ENCODE measurements at regions not wholly inside any gene's neighbourhood (a gene's known extent, or its start where the extent isn't known, plus 50 kb on each side); places are given as distances from the start of the nearest gene placed in this dataset.

GRCh38 chr1:56072310-56072709, 507.1 kb downstream of the PLPP3 start (continued):
- TF ChIP-seq, protein P1, sequence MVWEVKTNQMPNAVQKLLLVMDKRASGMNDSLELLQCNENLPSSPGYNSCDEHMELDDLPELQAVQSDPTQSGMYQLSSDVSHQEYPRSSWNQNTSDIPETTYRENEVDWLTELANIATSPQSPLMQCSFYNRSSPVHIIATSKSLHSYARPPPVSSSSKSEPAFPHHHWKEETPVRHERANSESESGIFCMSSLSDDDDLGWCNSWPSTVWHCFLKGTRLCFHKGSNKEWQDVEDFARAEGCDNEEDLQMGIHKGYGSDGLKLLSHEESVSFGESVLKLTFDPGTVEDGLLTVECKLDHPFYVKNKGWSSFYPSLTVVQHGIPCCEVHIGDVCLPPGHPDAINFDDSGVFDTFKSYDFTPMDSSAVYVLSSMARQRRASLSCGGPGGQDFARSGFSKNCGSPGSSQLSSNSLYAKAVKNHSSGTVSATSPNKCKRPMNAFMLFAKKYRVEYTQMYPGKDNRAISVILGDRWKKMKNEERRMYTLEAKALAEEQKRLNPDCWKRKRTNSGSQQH (CRISPR knock-in tag; IDR thresholded peaks at IDR 0.05; ENCODE audit: low read depth), result no peak
- no peak for TF ChIP-seq FOXP1 (IDR thresholded peaks at IDR 0.05)
- no peak for TF ChIP-seq FOXP1 (CRISPR knock-in tag; IDR thresholded peaks at IDR 0.05)

- 36% methylated on average over 3 of the region's 3 CpGs for WGBS (ENCODE audit: low lambda C conversion rate)
These were observed 508.0 kb downstream of the PLPP3 start for GRCh38 chr1:56071351-56071750.

DNA sequence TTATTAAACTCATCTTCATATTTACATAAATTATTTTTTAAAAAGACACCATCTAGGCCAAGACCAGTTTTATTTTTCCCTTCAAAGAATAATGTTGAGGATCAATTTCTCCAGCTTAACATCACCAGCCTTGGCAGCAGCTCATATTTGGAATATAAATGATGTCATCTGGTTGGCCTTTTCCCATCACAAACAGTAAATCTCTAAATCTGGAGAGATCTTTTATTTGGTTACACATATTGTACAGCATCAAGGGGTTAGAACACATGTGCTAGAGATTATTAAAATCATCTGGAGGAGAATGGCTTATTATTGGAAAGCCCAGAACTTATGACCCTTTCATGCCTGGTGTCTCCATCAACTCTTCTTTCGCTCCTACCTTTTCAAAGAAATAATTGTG, 508.8 kb downstream of the PLPP3 start:
- no peak overlapping the region for H3K27ac ChIP-seq (ENCODE audit: extremely low read length, insufficient read depth, low read length)
- no peaks in the 10 kb centered on the region for H3K4me1 ChIP-seq (ENCODE audit: insufficient read depth, low read length)
- TF ChIP-seq SP2 (CRISPR knock-in tag; IDR thresholded peaks at IDR 0.05), result no peak
- TF ChIP-seq BRCA1 (CRISPR knock-in tag; IDR thresholded peaks at IDR 0.05), result no peak
- TF ChIP-seq ATF7 (IDR thresholded peaks at IDR 0.05), result peak; percentile 62
- TF ChIP-seq ATF7 (CRISPR knock-in tag; IDR thresholded peaks at IDR 0.05), result no peak
- no peak overlapping the region for H2AFZ ChIP-seq (ENCODE audit: low read length)
- H3K4me2 ChIP-seq (ENCODE audit: low read depth, low read length), result no peak overlapping the region
- POLR2A ChIA-PET, result no interaction called here
- ATAC-seq (no peak), DNase-seq (ENCODE audit: low spot score) (no peak), FAIRE-seq (no peak)
- H3K27me3 ChIP-seq (ENCODE audit: control insufficient read depth in 1 of 2, insufficient read depth in 2 of 2, low read length in 2 of 2), result no peaks in the 10 kb centered on the region
- no TSS peak for BruUV-seq (replicated peaks)
- no peaks in the 10 kb centered on the region for H3K79me2 ChIP-seq (ENCODE audit: insufficient read depth, low read length)
- no peak overlapping the region for H3K9ac ChIP-seq (ENCODE audit: insufficient read depth, low read depth, low read length)
- intact Hi-C loops (cut with micrococcal nuclease; ENCODE audit: unreplicated experiment) (no loop called here), in situ Hi-C loops (cut with HindIII; ENCODE audit: extremely low pct_ligation_motif_present, low pct_unique_long_range_greater_than_20kb) (no loop called here)
- no peaks in the 10 kb centered on the region for H3K9me3 ChIP-seq (ENCODE audit: low read length)
- CTCF ChIA-PET (ENCODE audit: low intra/inter-chr PET ratio, low total read pairs), result no interaction called here
- no peak overlapping the region for H3K4me3 ChIP-seq (replicated peaks in 1 of 3; ENCODE audit: insufficient read depth in 1 of 3, low read depth in 2 of 3, low read length in 3 of 3)
- H3K36me3 ChIP-seq (replicated peaks in 1 of 2; ENCODE audit: control insufficient read depth in 1 of 2, insufficient read depth in 2 of 2, low read length in 2 of 2), result no peaks in the 10 kb centered on the region
- no peaks in the 10 kb centered on the region for H4K20me1 ChIP-seq (ENCODE audit: insufficient read depth, low read length)
- 35% methylated on average over 1 of the region's 1 CpG for WGBS (ENCODE audit: low lambda C conversion rate)

More at GRCh38 chr1:56071351-56071750, 508.0 kb downstream of the PLPP3 start:
- Histone ChIP-seq H3K4me2 (ENCODE audit: low read depth, low read length) (no peak overlapping the region), H3K27me3 (ENCODE audit: control insufficient read depth in 1 of 2, insufficient read depth in 2 of 2, low read length in 2 of 2) (no peaks in the 10 kb centered on the region), H3K79me2 (ENCODE audit: insufficient read depth, low read length) (no peaks in the 10 kb centered on the region), H3K36me3 (replicated peaks in 1 of 2; ENCODE audit: control insufficient read depth in 1 of 2, insufficient read depth in 2 of 2, low read length in 2 of 2) (no peaks in the 10 kb centered on the region), H4K20me1 (ENCODE audit: insufficient read depth, low read length) (no peaks in the 10 kb centered on the region), H3K4me3 (replicated peaks in 1 of 3; ENCODE audit: insufficient read depth in 1 of 3, low read depth in 2 of 3, low read length in 3 of 3) (no peak overlapping the region), H3K4me1 (ENCODE audit: insufficient read depth, low read length) (no peaks in the 10 kb centered on the region), H2AFZ (ENCODE audit: low read length) (no peak overlapping the region), H3K9ac (ENCODE audit: insufficient read depth, low read depth, low read length) (no peak overlapping the region), H3K9me3 (ENCODE audit: low read length) (no peaks in the 10 kb centered on the region), H3K27ac (ENCODE audit: extremely low read length, insufficient read depth, low read length) (no peak overlapping the region)
- TF ChIP-seq ZNF556 (CRISPR knock-in tag; IDR thresholded peaks at IDR 0.05; ENCODE audit: borderline replicate concordance) (no peak), EEA1 (CRISPR knock-in tag; IDR thresholded peaks at IDR 0.05; ENCODE audit: borderline replicate concordance) (no peak)
- TF ChIP-seq, protein P2, sequence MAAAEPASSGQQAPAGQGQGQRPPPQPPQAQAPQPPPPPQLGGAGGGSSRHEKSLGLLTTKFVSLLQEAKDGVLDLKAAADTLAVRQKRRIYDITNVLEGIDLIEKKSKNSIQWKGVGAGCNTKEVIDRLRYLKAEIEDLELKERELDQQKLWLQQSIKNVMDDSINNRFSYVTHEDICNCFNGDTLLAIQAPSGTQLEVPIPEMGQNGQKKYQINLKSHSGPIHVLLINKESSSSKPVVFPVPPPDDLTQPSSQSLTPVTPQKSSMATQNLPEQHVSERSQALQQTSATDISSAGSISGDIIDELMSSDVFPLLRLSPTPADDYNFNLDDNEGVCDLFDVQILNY (CRISPR knock-in tag; conservative IDR thresholded peaks at IDR 0.05), result no peak
- intact Hi-C loops (cut with micrococcal nuclease; ENCODE audit: unreplicated experiment), result no loop called here
- FAIRE-seq, result no peak
- in situ Hi-C loops (cut with HindIII; ENCODE audit: extremely low pct_ligation_motif_present, low pct_unique_long_range_greater_than_20kb), result no loop called here
- ChIA-PET CTCF (ENCODE audit: low intra/inter-chr PET ratio, low total read pairs) (no interaction called here), POLR2A (no interaction called here)
- no TSS peak for BruUV-seq (replicated peaks)
- DNase-seq (ENCODE audit: low spot score), result no peak
- ATAC-seq, result no peak
